ENCODE measurements at regions not wholly inside any gene's neighbourhood (a gene's known extent, or its start where the extent isn't known, plus 50 kb on each side); places are given as distances from the start of the nearest gene placed in this dataset.

DNA sequence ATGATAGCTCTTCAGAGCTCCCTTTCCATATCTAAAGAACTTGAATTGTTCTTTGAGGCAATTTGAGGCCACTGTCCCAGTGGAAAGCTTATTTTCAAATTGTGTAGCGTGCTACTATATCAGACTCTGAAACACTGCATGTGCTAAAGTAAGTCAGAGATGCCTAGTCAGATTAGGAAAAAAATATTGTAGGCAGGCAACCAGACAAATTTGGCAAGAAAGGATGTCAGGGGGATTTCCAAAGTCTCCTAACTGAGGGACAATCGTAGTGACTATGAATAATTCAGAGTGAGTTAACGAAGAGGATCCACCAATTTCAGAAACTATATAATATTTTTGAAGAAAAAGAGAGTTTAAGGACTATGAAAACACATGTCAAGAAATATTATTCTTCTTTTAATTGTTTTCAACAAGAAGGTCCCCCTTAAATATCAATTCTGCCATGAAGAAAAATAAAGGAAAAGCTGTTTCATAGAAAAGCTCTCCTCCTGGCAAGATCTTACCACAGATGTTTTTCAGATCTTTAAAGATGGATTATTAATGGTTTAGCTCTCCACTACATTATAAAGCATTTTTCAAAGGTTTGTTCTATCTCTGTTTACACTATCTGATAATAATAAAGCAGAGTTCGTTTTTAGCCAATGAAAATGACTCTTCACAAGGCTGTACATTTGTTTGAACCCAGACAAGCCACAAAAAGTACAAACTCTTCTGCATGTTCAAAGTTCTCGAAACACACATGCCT lies 273.5 kb upstream of the PTGER4 start:
- DNase-seq (ENCODE audit: low spot score in 2 of 2, unreplicated experiment in 2 of 2): no peak
- peak overlapping the region; percentile 81 for H3K27ac Mint-ChIP-seq
- TF ChIP-seq, protein P1, sequence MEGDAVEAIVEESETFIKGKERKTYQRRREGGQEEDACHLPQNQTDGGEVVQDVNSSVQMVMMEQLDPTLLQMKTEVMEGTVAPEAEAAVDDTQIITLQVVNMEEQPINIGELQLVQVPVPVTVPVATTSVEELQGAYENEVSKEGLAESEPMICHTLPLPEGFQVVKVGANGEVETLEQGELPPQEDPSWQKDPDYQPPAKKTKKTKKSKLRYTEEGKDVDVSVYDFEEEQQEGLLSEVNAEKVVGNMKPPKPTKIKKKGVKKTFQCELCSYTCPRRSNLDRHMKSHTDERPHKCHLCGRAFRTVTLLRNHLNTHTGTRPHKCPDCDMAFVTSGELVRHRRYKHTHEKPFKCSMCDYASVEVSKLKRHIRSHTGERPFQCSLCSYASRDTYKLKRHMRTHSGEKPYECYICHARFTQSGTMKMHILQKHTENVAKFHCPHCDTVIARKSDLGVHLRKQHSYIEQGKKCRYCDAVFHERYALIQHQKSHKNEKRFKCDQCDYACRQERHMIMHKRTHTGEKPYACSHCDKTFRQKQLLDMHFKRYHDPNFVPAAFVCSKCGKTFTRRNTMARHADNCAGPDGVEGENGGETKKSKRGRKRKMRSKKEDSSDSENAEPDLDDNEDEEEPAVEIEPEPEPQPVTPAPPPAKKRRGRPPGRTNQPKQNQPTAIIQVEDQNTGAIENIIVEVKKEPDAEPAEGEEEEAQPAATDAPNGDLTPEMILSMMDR (IDR thresholded peaks at IDR 0.05; ENCODE audit: unreplicated experiment): no peak
- peaks cover 2% of the 10 kb centered on the region for H3K27me3 Mint-ChIP-seq (ENCODE audit: low read depth)
- peaks cover 45% of the 10 kb centered on the region for H3K4me1 Mint-ChIP-seq
- H3K9me3 Mint-ChIP-seq: no peaks in the 10 kb centered on the region
- no peak overlapping the region for H3K4me3 Mint-ChIP-seq
- no peaks in the 10 kb centered on the region for H3K36me3 Mint-ChIP-seq

DNA sequence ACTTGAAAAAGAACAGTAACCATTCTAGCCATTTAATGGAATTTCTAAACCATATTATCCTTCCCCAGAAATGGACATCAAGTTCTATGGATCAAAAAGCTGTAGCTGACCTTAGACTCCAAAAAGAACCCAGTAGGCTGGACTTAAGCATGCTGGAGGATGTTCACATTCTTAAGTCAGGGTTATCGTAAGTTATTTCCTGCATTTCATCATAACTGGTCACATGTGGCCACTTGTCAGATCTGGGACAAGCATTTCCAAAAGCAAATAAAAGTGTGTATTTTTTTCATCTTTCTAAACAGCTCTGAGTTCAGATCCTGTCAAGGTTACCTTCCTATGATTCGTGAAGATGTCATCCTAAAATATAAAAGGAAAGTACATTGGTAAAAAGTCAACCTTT lies 274.5 kb upstream of the PTGER4 start:
- no peaks in the 10 kb centered on the region for H3K9me3 Mint-ChIP-seq
- peaks cover 2% of the 10 kb centered on the region for H3K27me3 Mint-ChIP-seq (ENCODE audit: low read depth)
- H3K4me3 Mint-ChIP-seq: no peak overlapping the region
- H3K36me3 Mint-ChIP-seq: no peaks in the 10 kb centered on the region
- TF ChIP-seq, protein P1 (IDR thresholded peaks at IDR 0.05; ENCODE audit: unreplicated experiment): no peak
- no peak overlapping the region for H3K27ac Mint-ChIP-seq
- DNase-seq (ENCODE audit: low spot score in 2 of 2, unreplicated experiment in 2 of 2): no peak
- peaks cover 38% of the 10 kb centered on the region for H3K4me1 Mint-ChIP-seq

DNA sequence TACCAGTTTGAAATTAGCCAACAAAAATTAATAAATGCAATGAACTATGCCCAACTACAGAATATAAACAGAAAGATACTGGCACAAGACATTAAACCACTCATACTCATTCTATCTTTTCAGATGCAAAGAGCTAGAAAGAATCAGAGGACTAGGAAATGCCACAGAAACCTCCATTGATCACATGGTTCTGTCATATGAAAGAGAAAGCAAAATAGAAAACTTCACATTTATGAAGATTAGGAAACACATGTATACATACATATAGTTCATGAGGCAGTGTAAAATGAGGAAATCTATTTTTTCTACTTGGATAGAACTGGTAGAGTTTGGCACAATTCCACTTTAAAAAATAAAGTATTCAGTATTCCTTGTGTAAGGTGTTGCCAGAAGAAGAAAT lies 275.1 kb upstream of the PTGER4 start:
- TF ChIP-seq, protein P1 (IDR thresholded peaks at IDR 0.05; ENCODE audit: unreplicated experiment): no peak
- DNase-seq (ENCODE audit: low spot score in 2 of 2, unreplicated experiment in 2 of 2): no peak
- H3K27me3 Mint-ChIP-seq (ENCODE audit: low read depth): peaks cover 2% of the 10 kb centered on the region
- peaks cover 34% of the 10 kb centered on the region for H3K4me1 Mint-ChIP-seq
- no peak overlapping the region for H3K4me3 Mint-ChIP-seq
- peak overlapping the region; percentile 15 for H3K27ac Mint-ChIP-seq
- no peaks in the 10 kb centered on the region for H3K9me3 Mint-ChIP-seq
- no peaks in the 10 kb centered on the region for H3K36me3 Mint-ChIP-seq

GRCh38 chr5:40402007-40402364 lies 277.7 kb upstream of the PTGER4 start:
- no peak for DNase-seq (ENCODE audit: low spot score in 2 of 2, unreplicated experiment in 2 of 2)
- Mint-ChIP-seq H3K27ac (peak overlapping the region; percentile 4), H3K4me1 (peaks cover 31% of the 10 kb centered on the region), H3K27me3 (ENCODE audit: low read depth) (peaks cover 2% of the 10 kb centered on the region), H3K9me3 (peaks cover 3% of the 10 kb centered on the region), H3K4me3 (no peak overlapping the region), H3K36me3 (no peaks in the 10 kb centered on the region)
- TF ChIP-seq, protein P1 (IDR thresholded peaks at IDR 0.05; ENCODE audit: unreplicated experiment): no peak

DNA sequence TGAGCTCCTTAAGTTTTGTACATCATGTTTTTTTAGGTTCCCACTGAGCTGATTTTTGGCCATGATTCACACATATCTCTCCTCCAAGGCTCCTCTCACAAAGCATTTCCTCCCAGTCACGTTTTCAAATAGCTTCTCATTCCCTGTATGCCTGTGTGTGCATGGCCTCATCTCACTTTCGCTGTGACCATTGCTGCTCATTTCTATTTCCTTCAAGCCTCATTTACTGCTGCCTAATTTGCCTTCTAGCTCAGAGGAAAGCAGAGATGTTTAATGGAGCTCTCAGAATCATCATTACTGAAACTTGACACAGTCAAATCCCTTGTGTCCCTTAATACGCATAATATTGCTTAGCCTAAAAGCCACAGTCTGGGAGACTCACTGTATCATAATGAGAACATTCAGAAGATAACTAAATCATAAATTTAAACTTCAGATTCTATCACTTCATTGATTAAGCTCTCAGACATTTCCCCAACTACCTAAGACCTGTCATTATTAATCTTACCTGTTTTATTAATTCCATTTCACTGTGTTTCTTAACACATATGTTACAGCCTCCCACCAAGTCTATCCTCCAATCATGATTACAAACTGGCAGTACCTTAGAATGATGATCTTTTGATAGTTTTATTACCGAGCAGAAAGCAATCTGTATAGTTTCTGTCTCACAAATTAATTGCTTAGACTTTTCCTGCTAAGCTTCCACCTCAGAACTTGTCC lies 278.3 kb upstream of the PTGER4 start:
- TF ChIP-seq, protein P1 (IDR thresholded peaks at IDR 0.05; ENCODE audit: unreplicated experiment): no peak
- Mint-ChIP-seq H3K4me3 (no peak overlapping the region), H3K36me3 (no peaks in the 10 kb centered on the region), H3K9me3 (peaks cover 3% of the 10 kb centered on the region), H3K27ac (peak overlapping the region; percentile 4), H3K27me3 (ENCODE audit: low read depth) (peaks cover 2% of the 10 kb centered on the region), H3K4me1 (peaks cover 25% of the 10 kb centered on the region)
- DNase-seq (ENCODE audit: low spot score in 2 of 2, unreplicated experiment in 2 of 2): no peak

All from mesothelial cell of epicardium (in vitro differentiated cells).